ENCODE measurements at regions not wholly inside any gene's neighbourhood (a gene's known extent, or its start where the extent isn't known, plus 50 kb on each side); places are given as distances from the start of the nearest gene placed in this dataset.

DNA sequence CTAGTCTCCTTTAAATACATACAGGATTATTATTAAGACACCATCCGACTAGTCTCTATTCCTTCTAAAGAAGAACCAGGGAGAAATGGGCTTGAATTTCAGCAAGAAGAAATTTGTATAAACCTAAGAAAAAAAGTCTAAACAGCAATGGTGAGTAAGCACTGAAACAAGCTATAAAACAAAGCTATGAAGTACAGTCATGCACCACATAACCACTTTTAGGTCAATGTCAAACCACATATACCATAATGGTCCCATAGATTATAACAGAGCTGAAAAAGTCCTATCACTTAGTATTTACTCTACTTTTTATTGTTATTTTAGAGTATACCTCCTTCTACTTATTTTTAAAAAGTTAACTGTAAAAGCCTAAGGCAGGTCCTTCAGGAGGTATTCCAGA, 102.0 kb upstream of the NFIB start:
- no peak for TF ChIP-seq SPI1 (IDR thresholded peaks at IDR 0.05; ENCODE audit: borderline replicate concordance, low read depth)
- TF ChIP-seq, protein P1, sequence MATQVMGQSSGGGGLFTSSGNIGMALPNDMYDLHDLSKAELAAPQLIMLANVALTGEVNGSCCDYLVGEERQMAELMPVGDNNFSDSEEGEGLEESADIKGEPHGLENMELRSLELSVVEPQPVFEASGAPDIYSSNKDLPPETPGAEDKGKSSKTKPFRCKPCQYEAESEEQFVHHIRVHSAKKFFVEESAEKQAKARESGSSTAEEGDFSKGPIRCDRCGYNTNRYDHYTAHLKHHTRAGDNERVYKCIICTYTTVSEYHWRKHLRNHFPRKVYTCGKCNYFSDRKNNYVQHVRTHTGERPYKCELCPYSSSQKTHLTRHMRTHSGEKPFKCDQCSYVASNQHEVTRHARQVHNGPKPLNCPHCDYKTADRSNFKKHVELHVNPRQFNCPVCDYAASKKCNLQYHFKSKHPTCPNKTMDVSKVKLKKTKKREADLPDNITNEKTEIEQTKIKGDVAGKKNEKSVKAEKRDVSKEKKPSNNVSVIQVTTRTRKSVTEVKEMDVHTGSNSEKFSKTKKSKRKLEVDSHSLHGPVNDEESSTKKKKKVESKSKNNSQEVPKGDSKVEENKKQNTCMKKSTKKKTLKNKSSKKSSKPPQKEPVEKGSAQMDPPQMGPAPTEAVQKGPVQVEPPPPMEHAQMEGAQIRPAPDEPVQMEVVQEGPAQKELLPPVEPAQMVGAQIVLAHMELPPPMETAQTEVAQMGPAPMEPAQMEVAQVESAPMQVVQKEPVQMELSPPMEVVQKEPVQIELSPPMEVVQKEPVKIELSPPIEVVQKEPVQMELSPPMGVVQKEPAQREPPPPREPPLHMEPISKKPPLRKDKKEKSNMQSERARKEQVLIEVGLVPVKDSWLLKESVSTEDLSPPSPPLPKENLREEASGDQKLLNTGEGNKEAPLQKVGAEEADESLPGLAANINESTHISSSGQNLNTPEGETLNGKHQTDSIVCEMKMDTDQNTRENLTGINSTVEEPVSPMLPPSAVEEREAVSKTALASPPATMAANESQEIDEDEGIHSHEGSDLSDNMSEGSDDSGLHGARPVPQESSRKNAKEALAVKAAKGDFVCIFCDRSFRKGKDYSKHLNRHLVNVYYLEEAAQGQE (IDR thresholded peaks at IDR 0.05; ENCODE audit: insufficient replicate concordance, low read depth), result no peak
- no peak for TF ChIP-seq POLR2AphosphoS5 (IDR thresholded peaks at IDR 0.05; ENCODE audit: low read depth)
- TF ChIP-seq CTCF (IDR thresholded peaks at IDR 0.05; ENCODE audit: insufficient read depth, low read length), result no peak
- no peak for TF ChIP-seq GABPA (IDR thresholded peaks at IDR 0.05; ENCODE audit: low read depth)
- DNase-seq (ENCODE audit: low read depth in 1 of 2, low spot score in 1 of 2), result no peak
- Histone ChIP-seq H3K4me3 (replicated peaks; ENCODE audit: insufficient read depth, low read length) (no peak overlapping the region), H3K27me3 (ENCODE audit: insufficient read depth, poor library complexity, severe bottlenecking) (no peaks in the 10 kb centered on the region), H3K27ac (replicated peaks) (no peak overlapping the region)

DNA sequence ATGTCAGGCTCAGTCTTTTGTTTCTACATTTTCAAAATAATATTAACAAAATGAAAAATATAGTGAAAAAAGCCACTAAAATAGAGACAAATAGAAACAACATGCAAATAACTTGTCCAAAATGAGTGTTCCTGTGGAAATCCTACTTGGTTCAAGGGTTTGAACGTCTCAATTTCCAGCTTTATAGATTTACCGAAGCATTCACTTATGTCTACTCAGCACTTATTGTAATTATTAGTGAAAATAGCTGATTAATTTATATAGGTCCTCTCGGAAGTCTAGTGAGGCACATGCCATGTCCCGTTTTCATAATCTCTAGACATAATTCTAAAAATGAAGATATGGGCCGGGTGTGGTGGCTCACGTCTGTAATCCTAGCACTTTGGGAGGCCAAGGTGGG, 99.9 kb upstream of the NFIB start:
- DNase-seq (ENCODE audit: low read depth in 1 of 2, low spot score in 1 of 2), result no peak
- TF ChIP-seq SPI1 (IDR thresholded peaks at IDR 0.05; ENCODE audit: borderline replicate concordance, low read depth) (no peak), POLR2AphosphoS5 (IDR thresholded peaks at IDR 0.05; ENCODE audit: low read depth) (no peak), CTCF (IDR thresholded peaks at IDR 0.05; ENCODE audit: insufficient read depth, low read length) (no peak), GABPA (IDR thresholded peaks at IDR 0.05; ENCODE audit: low read depth) (no peak)
- TF ChIP-seq, protein P1 (IDR thresholded peaks at IDR 0.05; ENCODE audit: insufficient replicate concordance, low read depth), result no peak
- H3K27ac ChIP-seq (replicated peaks), result no peak overlapping the region
- no peak overlapping the region for H3K4me3 ChIP-seq (replicated peaks; ENCODE audit: insufficient read depth, low read length)
- H3K27me3 ChIP-seq (ENCODE audit: insufficient read depth, poor library complexity, severe bottlenecking), result no peaks in the 10 kb centered on the region

GRCh38 chr9:14412775-14413174, 98.8 kb upstream of the NFIB start:
- no peaks in the 10 kb centered on the region for H3K27me3 ChIP-seq (ENCODE audit: insufficient read depth, poor library complexity, severe bottlenecking)
- DNase-seq (ENCODE audit: low read depth in 1 of 2, low spot score in 1 of 2), result no peak

More at GRCh38 chr9:14412775-14413174, 98.8 kb upstream of the NFIB start:
- no peak overlapping the region for H3K4me3 ChIP-seq (replicated peaks; ENCODE audit: insufficient read depth, low read length)
- H3K27ac ChIP-seq (replicated peaks), result no peak overlapping the region
- TF ChIP-seq SPI1 (IDR thresholded peaks at IDR 0.05; ENCODE audit: borderline replicate concordance, low read depth) (no peak), POLR2AphosphoS5 (IDR thresholded peaks at IDR 0.05; ENCODE audit: low read depth) (no peak), CTCF (IDR thresholded peaks at IDR 0.05; ENCODE audit: insufficient read depth, low read length) (no peak), GABPA (IDR thresholded peaks at IDR 0.05; ENCODE audit: low read depth) (no peak)
- TF ChIP-seq, protein P1 (IDR thresholded peaks at IDR 0.05; ENCODE audit: insufficient replicate concordance, low read depth), result no peak

Measured in HL-60 (cell line).